Naive B cell (primary cell): ENCODE measurements at regions not wholly inside any gene's neighbourhood (a gene's known extent, or its start where the extent isn't known, plus 50 kb on each side); places are given as distances from the start of the nearest gene placed in this dataset.

ENCODE experiments used
- ATAC-seq, 2 donors: fragments of 150-1000 bp; cut with Tn5 transposase; 2 replicates each; pipeline ENCODE4 v1.10.0; 2021; ENCODE audit warnings: low read depth in 2 of 2, mild to moderate bottlenecking in 2 of 2, moderate library complexity in 2 of 2
- DNase-seq: peaks from one replicate; pipeline ENCODE4 v3.0.0; 2022
- H3K27ac Mint-ChIP-seq, 6 donors: one replicate each; pipeline ENCODE4 v1.8.0; 2020 to 2022; ENCODE audit warnings: mild to moderate bottlenecking in 6 of 6, mixed read lengths in 6 of 6, moderate library complexity in 5 of 6, inconsistent platforms in 2 of 6
- H3K27me3 Mint-ChIP-seq, 3 donors: one replicate each; pipeline ENCODE4 v1.8.0; 2021 to 2022; ENCODE audit warnings: mixed read lengths in 3 of 3, mild to moderate bottlenecking in 1 of 3
- H3K36me3 Mint-ChIP-seq, 2 donors: one replicate each; pipeline ENCODE4 v1.8.0; 2020 to 2022; ENCODE audit warnings: mixed read lengths in 2 of 2, inconsistent platforms in 1 of 2, mild to moderate bottlenecking in 1 of 2
- H3K4me1 Mint-ChIP-seq, 3 donors: one replicate each; pipeline ENCODE4 v1.8.0; 2020 to 2022; ENCODE audit warnings: mixed read lengths in 3 of 3, inconsistent platforms in 1 of 3, mild to moderate bottlenecking in 1 of 3, moderate library complexity in 1 of 3
- H3K4me3 Mint-ChIP-seq, 8 donors: one replicate each; pipeline ENCODE4 v1.8.0; 2020 to 2022; ENCODE audit warnings: mild to moderate bottlenecking in 8 of 8, mixed read lengths in 8 of 8, moderate library complexity in 8 of 8, inconsistent platforms in 2 of 8
- H3K9me3 Mint-ChIP-seq, 7 donors: one replicate each; pipeline ENCODE4 v1.8.0; 2020 to 2022; ENCODE audit warnings: mixed read lengths in 7 of 7, mild to moderate bottlenecking in 5 of 7, inconsistent platforms in 2 of 7, moderate library complexity in 1 of 7

DNA sequence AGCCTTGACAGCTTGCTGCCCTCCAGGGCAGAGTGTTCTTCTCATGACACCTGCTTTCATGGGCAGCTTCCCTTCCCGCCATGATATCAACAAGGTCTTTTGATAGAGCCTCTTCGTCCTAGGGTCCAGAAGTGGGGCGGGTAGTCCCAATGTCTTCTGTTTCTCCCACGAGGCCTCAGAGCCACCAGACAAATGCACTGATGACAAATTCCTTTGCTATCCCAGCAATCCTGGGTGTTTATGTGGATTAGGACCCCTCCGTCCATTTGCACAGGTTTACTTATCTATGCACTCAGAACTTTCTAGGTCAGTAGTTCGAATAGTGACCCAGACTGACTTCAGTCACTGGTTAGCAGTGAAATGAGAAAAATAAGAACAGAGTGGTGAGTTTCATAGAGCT lies 52.6 kb upstream of the PRMT8 start:
- no peak overlapping the region for H3K4me3 Mint-ChIP-seq

More for the DNA sequence above, 52.6 kb upstream of the PRMT8 start:
- Mint-ChIP-seq H3K27me3 (peaks cover 3 to 20% (median 12%) of the 10 kb centered on the region in 3 donors), H3K9me3 (no peaks in the 10 kb centered on the region), H3K4me1 (no peaks in the 10 kb centered on the region), H3K36me3 (no peaks in the 10 kb centered on the region), H3K27ac (no peak overlapping the region)
- ATAC-seq (no peak), DNase-seq (no peak)
